KMS-11 (cell line): ENCODE measurements at regions not wholly inside any gene's neighbourhood (a gene's known extent, or its start where the extent isn't known, plus 50 kb on each side); places are given as distances from the start of the nearest gene placed in this dataset.

Experiments used
- H2AFZ ChIP-seq: fragments of 200-600 bp; sonication (generic); 2 replicates; pipeline ENCODE4 v1.6.1; 2016; ENCODE audit warnings: antibody characterized with exemption, mixed run types, low read depth
- H3K27ac ChIP-seq: fragments of 200-600 bp; sonication (generic); 2 replicates; pipeline ENCODE4 v1.6.1; 2016; ENCODE audit warnings: mild to moderate bottlenecking, mixed run types
- H3K27me3 ChIP-seq: fragments of 200-600 bp; sonication (generic); 2 replicates; pipeline ENCODE4 v1.6.1; 2017; ENCODE audit warnings: mild to moderate bottlenecking, low read depth, mixed run types, moderate library complexity; ENCODE audit not compliant: insufficient read depth
- H3K36me3 ChIP-seq: fragments of 200-600 bp; sonication (generic); 2 replicates; pipeline ENCODE4 v1.6.1; 2017; ENCODE audit warnings: mild to moderate bottlenecking, mixed run types; ENCODE audit not compliant: insufficient read depth
- H3K4me1 ChIP-seq: fragments of 200-600 bp; sonication (generic); 2 replicates; pipeline ENCODE4 v1.6.1; 2016; ENCODE audit warnings: mild to moderate bottlenecking, low read depth, mixed run types; ENCODE audit not compliant: poor library complexity, severe bottlenecking
- H3K4me2 ChIP-seq: fragments of 200-600 bp; sonication (generic); 2 replicates; pipeline ENCODE4 v1.7.0; 2016; ENCODE audit warnings: mild to moderate bottlenecking, mixed run types
- H3K4me3 ChIP-seq: fragments of 200-600 bp; sonication (generic); IDR thresholded peaks from 2 replicates; pipeline ENCODE4 v1.6.1; 2017; ENCODE audit warnings: low read depth, low read length, mixed read lengths; ENCODE audit not compliant: insufficient read depth
- H3K79me2 ChIP-seq: fragments of 200-600 bp; sonication (generic); 2 replicates; pipeline ENCODE4 v1.6.1; 2016; ENCODE audit warnings: low read depth, mixed run types; ENCODE audit not compliant: insufficient read depth
- H3K9ac ChIP-seq: fragments of 200-600 bp; sonication (generic); 2 replicates; pipeline ENCODE4 v1.6.1; 2016; ENCODE audit warnings: mild to moderate bottlenecking, mixed run types
- H4K20me1 ChIP-seq: fragments of 200-600 bp; sonication (generic); 2 replicates; pipeline ENCODE4 v1.6.1; 2016; ENCODE audit warnings: mild to moderate bottlenecking, mixed run types; ENCODE audit not compliant: insufficient read depth
- TF ChIP-seq, protein P1 (sequence below): fragments of 200-600 bp; sonication (generic); conservative IDR thresholded peaks from 2 replicates; pipeline ENCODE4 v1.6.1; 2017; ENCODE audit warnings: low read depth, mild to moderate bottlenecking, antibody characterized with exemption, low read length, moderate library complexity, mixed read lengths

DNA sequence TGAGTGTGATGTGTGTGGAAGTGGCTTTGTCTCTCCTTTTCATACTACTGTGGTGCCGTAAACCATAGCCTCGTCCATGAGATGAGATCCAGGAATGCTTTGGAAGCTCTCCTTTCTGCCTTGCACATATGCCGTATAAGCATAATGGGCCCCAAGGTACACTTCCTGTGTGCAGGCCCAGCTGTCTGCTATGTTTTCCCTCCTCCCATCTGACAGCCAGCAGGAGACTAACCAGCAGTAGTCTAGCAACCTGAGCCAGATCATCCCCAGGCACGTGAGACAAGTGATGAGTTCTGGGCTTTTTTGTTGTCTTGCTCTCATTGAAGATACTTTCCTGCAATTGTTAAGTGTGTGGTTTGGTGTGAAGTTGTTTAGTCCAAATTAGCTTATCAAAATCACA is 555.5 kb upstream of the LRRTM4 start:
- Histone ChIP-seq H3K4me1 (no peaks in the 10 kb centered on the region), H3K9ac (no peak overlapping the region), H3K4me3 (no peak overlapping the region), H3K27ac (no peak overlapping the region), H3K27me3 (no peaks in the 10 kb centered on the region), H3K79me2 (no peaks in the 10 kb centered on the region), H3K4me2 (no peak overlapping the region), H2AFZ (no peak overlapping the region), H4K20me1 (no peaks in the 10 kb centered on the region), H3K36me3 (no peaks in the 10 kb centered on the region)
- TF ChIP-seq, protein P1, sequence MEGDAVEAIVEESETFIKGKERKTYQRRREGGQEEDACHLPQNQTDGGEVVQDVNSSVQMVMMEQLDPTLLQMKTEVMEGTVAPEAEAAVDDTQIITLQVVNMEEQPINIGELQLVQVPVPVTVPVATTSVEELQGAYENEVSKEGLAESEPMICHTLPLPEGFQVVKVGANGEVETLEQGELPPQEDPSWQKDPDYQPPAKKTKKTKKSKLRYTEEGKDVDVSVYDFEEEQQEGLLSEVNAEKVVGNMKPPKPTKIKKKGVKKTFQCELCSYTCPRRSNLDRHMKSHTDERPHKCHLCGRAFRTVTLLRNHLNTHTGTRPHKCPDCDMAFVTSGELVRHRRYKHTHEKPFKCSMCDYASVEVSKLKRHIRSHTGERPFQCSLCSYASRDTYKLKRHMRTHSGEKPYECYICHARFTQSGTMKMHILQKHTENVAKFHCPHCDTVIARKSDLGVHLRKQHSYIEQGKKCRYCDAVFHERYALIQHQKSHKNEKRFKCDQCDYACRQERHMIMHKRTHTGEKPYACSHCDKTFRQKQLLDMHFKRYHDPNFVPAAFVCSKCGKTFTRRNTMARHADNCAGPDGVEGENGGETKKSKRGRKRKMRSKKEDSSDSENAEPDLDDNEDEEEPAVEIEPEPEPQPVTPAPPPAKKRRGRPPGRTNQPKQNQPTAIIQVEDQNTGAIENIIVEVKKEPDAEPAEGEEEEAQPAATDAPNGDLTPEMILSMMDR = no peak

GRCh38 chr2:78082555-78082954 is 560.4 kb upstream of the LRRTM4 start:
- Histone ChIP-seq H3K27ac (no peak overlapping the region), H3K4me3 (no peak overlapping the region), H4K20me1 (no peaks in the 10 kb centered on the region), H3K27me3 (no peaks in the 10 kb centered on the region), H3K4me1 (no peaks in the 10 kb centered on the region), H2AFZ (no peak overlapping the region), H3K4me2 (no peak overlapping the region), H3K79me2 (no peaks in the 10 kb centered on the region), H3K36me3 (no peaks in the 10 kb centered on the region), H3K9ac (no peak overlapping the region)
- TF ChIP-seq, protein P1 = no peak

GRCh38 chr2:78093436-78093835 is 571.3 kb upstream of the LRRTM4 start:
- Histone ChIP-seq H3K27ac (no peak overlapping the region), H3K4me1 (no peaks in the 10 kb centered on the region), H3K27me3 (no peaks in the 10 kb centered on the region), H3K79me2 (no peaks in the 10 kb centered on the region), H4K20me1 (no peaks in the 10 kb centered on the region), H2AFZ (no peak overlapping the region), H3K4me3 (no peak overlapping the region), H3K9ac (no peak overlapping the region), H3K4me2 (no peak overlapping the region), H3K36me3 (no peaks in the 10 kb centered on the region)
- TF ChIP-seq, protein P1 = no peak

DNA sequence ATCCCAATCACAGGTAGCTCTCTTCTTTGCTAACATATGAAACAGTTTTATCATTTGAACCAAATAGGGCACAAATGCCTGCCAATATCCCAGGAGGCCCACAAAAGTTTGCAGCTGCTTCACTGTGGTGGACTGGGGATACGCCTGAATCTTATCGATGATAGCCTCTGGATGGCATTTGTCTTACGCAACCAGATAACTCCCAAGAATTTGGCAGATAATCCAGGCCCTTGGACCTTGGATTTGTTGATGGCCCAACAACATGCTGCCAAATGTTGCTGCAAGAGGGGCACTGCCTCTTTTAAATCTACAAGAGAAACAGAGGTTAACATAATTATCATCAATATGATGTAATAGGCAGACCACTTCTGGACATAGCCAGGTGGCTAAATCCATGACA is 587.1 kb upstream of the LRRTM4 start:
- Histone ChIP-seq H3K4me2 (no peak overlapping the region), H3K79me2 (no peaks in the 10 kb centered on the region), H3K9ac (no peak overlapping the region), H3K4me3 (no peak overlapping the region), H3K4me1 (no peaks in the 10 kb centered on the region), H3K27me3 (no peaks in the 10 kb centered on the region), H3K36me3 (no peaks in the 10 kb centered on the region), H3K27ac (no peak overlapping the region), H4K20me1 (no peaks in the 10 kb centered on the region), H2AFZ (no peak overlapping the region)
- TF ChIP-seq, protein P1 = no peak
